Retina (tissue), 1 donor: ENCODE measurements at regions not wholly inside any gene's neighbourhood (a gene's known extent, or its start where the extent isn't known, plus 50 kb on each side); places are given as distances from the start of the nearest gene placed in this dataset.

Experiments
- DNase-seq: peaks from one replicate; pipeline ENCODE4 v3.0.0-alpha.2; 2016

DNA sequence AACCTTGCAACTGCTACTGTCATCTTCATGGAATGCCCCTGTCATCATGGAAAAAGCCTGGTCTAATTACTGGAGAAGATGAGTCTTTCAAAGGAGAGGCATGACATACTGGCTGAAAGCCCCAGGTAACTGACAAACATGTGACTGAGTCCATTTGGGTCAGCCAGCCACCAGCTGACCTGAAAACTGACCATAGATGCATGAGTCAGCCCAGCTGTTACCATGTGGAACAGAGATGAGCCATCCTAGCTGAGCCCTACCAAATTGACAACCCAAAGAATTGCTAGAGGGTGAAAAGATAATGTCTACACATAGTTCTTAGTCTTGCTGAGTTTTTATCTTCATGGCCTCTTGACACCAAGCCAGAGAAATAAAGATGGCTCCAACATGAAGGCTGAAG is 311.8 kb downstream of the UTP18 start:
- no peak for DNase-seq
